Kidney epithelial cell (primary cell): ENCODE measurements at regions not wholly inside any gene's neighbourhood (a gene's known extent, or its start where the extent isn't known, plus 50 kb on each side); places are given as distances from the start of the nearest gene placed in this dataset.
"Not testable (repeated sequence)": the region's sequence is repeated elsewhere in the genome, so short reads cannot be mapped to it uniquely, and the experiment has no call there.

Experiments used
- DNase-seq: peaks from one replicate; pipeline ENCODE4 v3.0.0-alpha.2; 2010; ENCODE audit warnings: low read depth
- H3K27me3 ChIP-seq: 2 replicates; pipeline ENCODE4 v1.6.0; 2011; ENCODE audit warnings: low read length; ENCODE audit not compliant: control insufficient read depth, insufficient read depth
- H3K36me3 ChIP-seq: 2 replicates; pipeline ENCODE4 v1.5.1; 2011; ENCODE audit warnings: low read length; ENCODE audit not compliant: control insufficient read depth, insufficient read depth
- H3K4me3 ChIP-seq: 2 replicates; pipeline ENCODE4 v1.5.1; 2011; ENCODE audit warnings: low read depth, mild to moderate bottlenecking, control low read depth, low read length
- CTCF ChIP-seq: IDR thresholded peaks from 2 replicates; pipeline ENCODE4 v1.5.1; 2011; ENCODE audit warnings: mild to moderate bottlenecking, moderate library complexity, low read length, control low read depth, inconsistent platforms; ENCODE audit not compliant: insufficient read depth, poor library complexity, severe bottlenecking

- TF ChIP-seq CTCF: no peak
- Histone ChIP-seq H3K27me3 (no peaks in the 10 kb centered on the region), H3K36me3 (no peaks in the 10 kb centered on the region), H3K4me3 (no peak overlapping the region)
- DNase-seq: no peak
These were observed 1307.8 kb upstream of the RAG2 start for GRCh38 chr11:37905707-37906417.

GRCh38 chr11:37896016-37896415, 1298.0 kb upstream of the RAG2 start:
- no peak for TF ChIP-seq CTCF
- Histone ChIP-seq H3K4me3 (no peak overlapping the region), H3K27me3 (no peaks in the 10 kb centered on the region), H3K36me3 (no peaks in the 10 kb centered on the region)
- no peak for DNase-seq

GRCh38 chr11:37881741-37882140, 1283.7 kb upstream of the RAG2 start:
- H3K4me3 ChIP-seq: no peak overlapping the region
- no peaks in the 10 kb centered on the region for H3K27me3 ChIP-seq
- H3K36me3 ChIP-seq: no peaks in the 10 kb centered on the region
- no peak for TF ChIP-seq CTCF
- no peak for DNase-seq

GRCh38 chr11:37861671-37862070, 1263.6 kb upstream of the RAG2 start:
- TF ChIP-seq CTCF: no peak
- no peaks in the 10 kb centered on the region for H3K27me3 ChIP-seq
- no peak for DNase-seq
- H3K4me3 ChIP-seq: no peak overlapping the region
- H3K36me3 ChIP-seq: no peaks in the 10 kb centered on the region

GRCh38 chr11:37858806-37859537, 1260.9 kb upstream of the RAG2 start:
- H3K4me3 ChIP-seq, H3K27me3 ChIP-seq, H3K36me3 ChIP-seq, DNase-seq: not testable (repeated sequence)

GRCh38 chr11:37858398-37858797, 1260.4 kb upstream of the RAG2 start:
- Histone ChIP-seq H3K4me3 (no peak overlapping the region), H3K27me3 (no peaks in the 10 kb centered on the region), H3K36me3 (no peaks in the 10 kb centered on the region)
- TF ChIP-seq CTCF: no peak
- DNase-seq: no peak
